Stimulated activated naive CD8-positive, alpha-beta T cell treated with anti-CD3 and anti-CD28 coated beads, Interleukin-15, Interleukin-2, amounts not matched to agents 100 ng/mL and 50 ng/mL, for 24 hours (primary cell): ENCODE measurements at regions not wholly inside any gene's neighbourhood (a gene's known extent, or its start where the extent isn't known, plus 50 kb on each side); places are given as distances from the start of the nearest gene placed in this dataset.

Experiments
- H3K27ac Mint-ChIP-seq: one replicate; pipeline ENCODE4 v1.8.0; 2021; ENCODE audit warnings: mild to moderate bottlenecking, mixed read lengths
- H3K27me3 Mint-ChIP-seq: one replicate; pipeline ENCODE4 v1.8.0; 2021; ENCODE audit warnings: mixed read lengths
- H3K36me3 Mint-ChIP-seq: one replicate; pipeline ENCODE4 v1.8.0; 2021; ENCODE audit warnings: low read depth, mixed read lengths
- H3K4me1 Mint-ChIP-seq: one replicate; pipeline ENCODE4 v1.8.0; 2021; ENCODE audit warnings: low read depth, mixed read lengths
- H3K4me3 Mint-ChIP-seq: one replicate; pipeline ENCODE4 v1.8.0; 2021; ENCODE audit warnings: mild to moderate bottlenecking, mixed read lengths
- H3K9me3 Mint-ChIP-seq: one replicate; pipeline ENCODE4 v1.8.0; 2021; ENCODE audit warnings: mixed read lengths

- Mint-ChIP-seq H3K36me3 (no peaks in the 10 kb centered on the region), H3K9me3 (peaks cover 13% of the 10 kb centered on the region), H3K4me1 (no peaks in the 10 kb centered on the region), H3K27ac (no peak overlapping the region), H3K27me3 (no peaks in the 10 kb centered on the region), H3K4me3 (no peak overlapping the region)
These were observed 100.2 kb upstream of the CDH11 start for GRCh38 chr16:65222049-65222448.

- H3K9me3 Mint-ChIP-seq: peaks cover 9% of the 10 kb centered on the region
- H3K4me1 Mint-ChIP-seq: no peaks in the 10 kb centered on the region
- H3K27me3 Mint-ChIP-seq: no peaks in the 10 kb centered on the region
- no peak overlapping the region for H3K4me3 Mint-ChIP-seq
- H3K27ac Mint-ChIP-seq: no peak overlapping the region
- H3K36me3 Mint-ChIP-seq: no peaks in the 10 kb centered on the region
These were observed 97.9 kb upstream of the CDH11 start for GRCh38 chr16:65219786-65220185.

DNA sequence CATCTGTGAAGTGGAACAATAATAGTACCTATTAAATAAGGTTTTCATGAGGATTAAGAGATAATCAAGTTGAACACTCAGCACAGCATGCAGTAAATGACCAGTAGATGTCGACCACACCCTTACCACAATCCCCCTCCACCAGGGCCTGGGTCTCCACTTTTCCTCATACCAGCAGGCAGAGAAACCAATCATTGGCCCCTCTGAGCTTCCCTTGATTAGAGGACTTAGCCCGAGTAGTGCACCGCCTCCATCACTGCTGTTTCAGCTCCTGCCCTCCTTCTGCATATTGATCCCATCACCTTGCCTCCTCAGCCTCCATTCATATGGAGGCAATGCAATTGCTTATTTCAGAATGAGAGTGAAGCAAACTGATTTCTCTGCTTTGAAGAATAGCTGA is 96.5 kb upstream of the CDH11 start:
- no peak overlapping the region for H3K4me3 Mint-ChIP-seq
- no peaks in the 10 kb centered on the region for H3K36me3 Mint-ChIP-seq
- H3K4me1 Mint-ChIP-seq: no peaks in the 10 kb centered on the region
- peaks cover 11% of the 10 kb centered on the region for H3K9me3 Mint-ChIP-seq
- H3K27ac Mint-ChIP-seq: no peak overlapping the region
- no peaks in the 10 kb centered on the region for H3K27me3 Mint-ChIP-seq

DNA sequence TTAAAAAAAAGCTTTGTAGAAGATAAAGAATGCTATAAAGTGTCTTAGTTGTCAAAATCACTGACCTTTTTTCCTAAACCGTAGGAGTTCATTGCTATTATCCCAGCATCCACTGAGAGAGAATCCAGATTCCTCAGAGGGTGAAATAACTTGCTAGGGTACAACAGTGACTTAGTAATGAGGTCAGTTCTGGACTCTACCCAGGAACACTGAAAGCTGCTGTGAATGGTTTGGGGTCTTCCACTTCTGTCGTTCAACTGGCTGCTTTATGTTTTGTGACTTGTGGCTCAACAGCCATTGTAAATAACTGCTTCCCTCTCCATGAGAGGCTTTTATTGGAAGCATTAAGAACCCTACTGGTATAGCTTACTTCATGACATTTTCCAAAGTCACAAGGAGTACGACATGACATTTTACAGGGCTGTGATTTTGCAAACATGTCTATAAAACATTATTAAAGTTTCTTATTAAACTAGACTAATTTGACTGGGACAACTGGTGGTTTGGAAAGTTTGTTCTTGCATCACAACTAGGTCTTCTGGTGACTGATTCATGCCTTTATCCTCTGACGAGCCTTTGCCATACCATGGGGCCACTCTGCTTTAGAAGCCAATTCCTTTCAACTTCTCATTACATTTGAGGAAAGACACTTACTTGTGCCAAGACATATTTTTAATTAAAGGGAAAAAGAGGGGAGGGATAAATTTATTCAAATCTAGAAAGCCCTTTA is 92.2 kb upstream of the CDH11 start:
- H3K36me3 Mint-ChIP-seq: no peaks in the 10 kb centered on the region
- no peaks in the 10 kb centered on the region for H3K4me1 Mint-ChIP-seq

GRCh38 chr16:65212791-65213190 is 90.9 kb upstream of the CDH11 start:
- Mint-ChIP-seq H3K9me3 (peaks cover 3% of the 10 kb centered on the region), H3K36me3 (no peaks in the 10 kb centered on the region), H3K4me3 (no peak overlapping the region), H3K27me3 (no peaks in the 10 kb centered on the region), H3K27ac (no peak overlapping the region), H3K4me1 (no peaks in the 10 kb centered on the region)

More for the DNA sequence above, 92.2 kb upstream of the CDH11 start:
- H3K27ac Mint-ChIP-seq: no peak overlapping the region
- no peaks in the 10 kb centered on the region for H3K27me3 Mint-ChIP-seq
- no peak overlapping the region for H3K4me3 Mint-ChIP-seq
- H3K9me3 Mint-ChIP-seq: peaks cover 3% of the 10 kb centered on the region

- Mint-ChIP-seq H3K36me3 (no peaks in the 10 kb centered on the region), H3K27ac (no peak overlapping the region), H3K4me3 (no peak overlapping the region), H3K27me3 (no peaks in the 10 kb centered on the region), H3K4me1 (no peaks in the 10 kb centered on the region), H3K9me3 (peaks cover 3% of the 10 kb centered on the region)
These were observed 90.4 kb upstream of the CDH11 start for GRCh38 chr16:65212240-65212639.

DNA sequence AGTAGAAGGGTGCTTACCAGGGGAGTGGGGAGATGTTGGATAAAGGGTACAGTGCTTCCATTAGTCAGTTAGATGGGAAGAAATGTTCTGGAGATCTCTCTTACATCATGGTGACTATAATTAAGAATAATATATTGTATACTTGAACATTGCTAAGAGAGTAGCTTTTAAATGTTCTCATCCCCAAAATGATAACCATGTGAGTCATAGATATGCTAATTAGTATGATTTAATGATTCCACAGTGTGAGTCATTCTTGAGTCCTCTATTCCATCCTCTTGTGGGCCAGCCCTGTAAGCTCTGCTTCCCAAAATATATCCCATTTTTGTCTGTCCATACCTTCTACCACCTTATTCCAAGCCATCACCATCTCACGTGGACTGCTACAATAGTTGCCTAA is 80.6 kb upstream of the CDH11 start:
- Mint-ChIP-seq H3K27ac (no peak overlapping the region), H3K27me3 (no peaks in the 10 kb centered on the region), H3K4me1 (no peaks in the 10 kb centered on the region), H3K36me3 (no peaks in the 10 kb centered on the region), H3K4me3 (no peak overlapping the region), H3K9me3 (peaks cover 7% of the 10 kb centered on the region)

DNA sequence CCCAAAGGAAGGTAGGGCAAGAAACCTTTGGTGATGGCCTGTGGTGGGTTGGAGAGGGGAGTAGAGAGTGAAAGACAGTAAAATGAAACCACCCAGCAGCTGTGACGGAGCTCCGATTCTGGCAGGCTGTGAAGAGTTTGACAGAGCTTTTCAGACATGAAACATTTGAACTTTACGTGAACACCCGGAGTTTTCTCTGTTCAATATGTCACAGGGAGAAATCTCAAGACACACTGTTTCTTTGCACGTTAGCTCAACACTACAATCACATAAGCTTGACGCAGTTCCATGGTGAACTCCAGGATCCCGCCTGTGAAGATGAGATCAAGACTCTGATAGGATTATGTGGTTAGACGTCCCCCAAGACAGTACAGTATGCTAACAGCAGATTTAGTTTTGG is 79.6 kb upstream of the CDH11 start:
- Mint-ChIP-seq H3K27ac (no peak overlapping the region), H3K27me3 (no peaks in the 10 kb centered on the region), H3K4me3 (no peak overlapping the region), H3K4me1 (no peaks in the 10 kb centered on the region), H3K36me3 (no peaks in the 10 kb centered on the region), H3K9me3 (peaks cover 7% of the 10 kb centered on the region)

DNA sequence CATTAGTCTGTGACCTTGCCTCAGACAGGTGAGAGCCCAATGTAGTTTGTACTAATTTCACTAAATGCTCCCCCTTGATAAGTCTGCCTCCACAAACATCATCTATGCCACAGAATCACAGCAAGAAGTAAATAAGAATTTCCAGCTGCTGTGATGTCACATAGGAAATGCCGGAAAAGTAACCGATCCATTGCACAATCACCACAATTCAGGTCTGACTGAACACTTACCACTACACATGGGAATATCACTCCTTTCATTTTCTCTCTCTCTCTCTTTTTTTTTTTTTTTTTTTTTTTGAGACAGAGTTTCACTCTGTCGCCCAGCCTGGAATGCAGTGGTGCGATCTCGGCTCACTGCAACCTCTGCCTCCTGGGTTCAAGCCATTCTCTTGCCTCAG is 79.0 kb upstream of the CDH11 start:
- no peaks in the 10 kb centered on the region for H3K27me3 Mint-ChIP-seq
- no peaks in the 10 kb centered on the region for H3K36me3 Mint-ChIP-seq

DNA sequence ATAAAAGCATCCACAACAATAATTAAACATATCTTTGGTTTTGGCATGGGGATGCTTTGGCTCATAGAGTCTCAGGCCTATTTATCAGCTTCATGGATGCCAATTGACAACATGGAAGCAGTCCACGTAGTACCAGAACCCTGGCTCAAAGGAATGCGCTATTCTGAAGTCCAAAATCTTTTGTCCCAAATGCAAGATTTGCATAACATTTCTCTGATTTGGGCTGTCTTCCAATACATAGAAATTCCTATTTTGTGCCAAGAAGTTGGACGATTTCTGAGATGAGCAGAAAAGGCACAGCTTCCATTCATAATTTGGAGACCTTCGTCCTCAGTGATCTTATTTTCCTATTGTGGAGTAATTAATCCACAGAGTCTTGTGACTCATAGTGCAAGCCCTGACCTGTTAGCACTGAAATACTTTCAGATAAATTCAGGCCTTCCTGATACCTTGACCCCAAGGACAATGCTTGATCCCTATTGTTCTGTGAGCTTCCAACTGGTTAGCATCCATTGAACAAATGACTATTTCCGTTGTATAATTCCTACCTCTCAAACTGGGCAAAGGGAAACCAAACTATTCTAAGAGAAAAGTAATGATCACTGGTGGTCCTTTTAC is 78.4 kb upstream of the CDH11 start:
- Mint-ChIP-seq H3K4me1 (no peaks in the 10 kb centered on the region), H3K4me3 (no peak overlapping the region), H3K27me3 (no peaks in the 10 kb centered on the region), H3K36me3 (no peaks in the 10 kb centered on the region), H3K9me3 (peaks cover 9% of the 10 kb centered on the region), H3K27ac (no peak overlapping the region)

More for the DNA sequence above, 79.0 kb upstream of the CDH11 start:
- H3K27ac Mint-ChIP-seq: no peak overlapping the region
- H3K4me3 Mint-ChIP-seq: no peak overlapping the region
- peaks cover 7% of the 10 kb centered on the region for H3K9me3 Mint-ChIP-seq
- no peaks in the 10 kb centered on the region for H3K4me1 Mint-ChIP-seq

DNA sequence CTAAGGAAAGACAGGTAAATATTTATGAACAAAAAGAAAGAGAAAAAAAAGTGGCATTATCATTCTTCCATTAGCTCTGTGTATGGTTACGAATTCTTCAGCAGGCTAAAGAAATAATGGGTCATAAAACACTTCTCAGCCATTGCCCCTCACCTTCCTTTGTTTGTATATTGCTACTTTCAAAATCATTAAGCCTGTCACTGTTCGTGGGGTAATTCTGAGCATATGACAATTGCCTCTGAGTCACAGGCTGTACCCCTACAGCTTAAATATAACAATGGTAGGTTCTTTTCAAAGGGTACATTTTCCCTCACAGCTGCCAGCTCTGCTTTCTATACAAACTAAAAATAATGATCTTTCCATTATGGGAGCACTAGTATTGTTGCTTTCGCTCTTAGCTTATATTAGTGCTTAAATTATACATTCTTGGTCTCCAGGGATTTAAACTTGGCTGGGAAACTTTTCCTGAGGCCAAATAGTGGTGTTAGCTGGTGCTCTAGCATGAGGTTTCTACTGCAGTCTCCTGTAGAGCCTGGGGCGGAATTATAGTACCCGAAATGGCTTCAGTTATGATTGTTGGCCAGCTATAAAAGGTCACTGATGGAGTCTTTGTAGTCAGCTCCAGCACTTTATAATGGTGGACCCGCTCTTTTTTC is 74.7 kb upstream of the CDH11 start:
- no peaks in the 10 kb centered on the region for H3K4me1 Mint-ChIP-seq
- no peak overlapping the region for H3K4me3 Mint-ChIP-seq
- no peak overlapping the region for H3K27ac Mint-ChIP-seq
- no peaks in the 10 kb centered on the region for H3K27me3 Mint-ChIP-seq
- H3K36me3 Mint-ChIP-seq: no peaks in the 10 kb centered on the region
- peaks cover 8% of the 10 kb centered on the region for H3K9me3 Mint-ChIP-seq

DNA sequence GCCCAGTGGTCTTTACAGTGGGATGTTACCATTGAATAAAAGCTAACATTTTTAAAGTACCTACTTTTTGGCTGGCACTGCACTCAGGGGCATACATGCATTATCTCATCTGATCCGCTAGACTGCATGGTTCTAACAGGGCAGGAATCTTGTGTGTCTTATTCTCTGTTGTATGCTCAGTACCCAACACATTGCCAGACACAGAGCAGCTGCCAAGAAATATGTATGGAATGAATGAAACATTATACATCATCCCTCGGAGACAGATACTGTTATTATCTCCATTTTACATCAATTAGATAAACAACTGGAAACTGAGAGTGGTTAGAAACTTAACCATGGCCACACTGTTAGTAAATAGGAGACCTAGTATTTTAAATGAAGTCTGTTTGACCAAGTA is 74.1 kb upstream of the CDH11 start:
- H3K36me3 Mint-ChIP-seq: no peaks in the 10 kb centered on the region
- H3K4me3 Mint-ChIP-seq: no peak overlapping the region
- no peaks in the 10 kb centered on the region for H3K27me3 Mint-ChIP-seq
- no peaks in the 10 kb centered on the region for H3K4me1 Mint-ChIP-seq
- peaks cover 8% of the 10 kb centered on the region for H3K9me3 Mint-ChIP-seq
- no peak overlapping the region for H3K27ac Mint-ChIP-seq

DNA sequence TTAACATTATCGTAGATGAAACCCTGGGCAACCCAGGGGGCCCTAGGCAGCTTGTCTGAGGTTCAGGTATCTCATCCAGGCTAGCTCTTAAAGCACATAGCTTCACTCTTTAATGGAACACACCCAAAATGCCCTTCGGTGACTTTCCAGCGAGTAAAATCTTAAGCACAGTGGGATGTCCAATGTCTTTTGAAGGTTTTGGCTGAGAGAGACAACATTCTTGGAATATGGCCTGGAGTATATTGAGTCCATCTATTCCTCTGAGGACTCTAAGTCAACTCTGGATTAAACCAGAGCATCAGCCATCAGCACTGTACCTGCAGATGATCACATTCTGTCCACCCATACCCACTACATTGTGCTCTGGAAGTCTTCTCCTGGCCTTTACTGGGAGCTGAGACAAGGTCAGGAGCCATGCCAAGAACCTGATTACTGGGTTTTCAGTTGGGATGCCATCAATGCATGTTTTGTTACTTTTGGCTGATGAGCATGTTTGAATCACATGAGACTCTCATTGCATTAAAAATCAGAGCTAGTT is 63.4 kb upstream of the CDH11 start:
- Mint-ChIP-seq H3K27ac (no peak overlapping the region), H3K36me3 (no peaks in the 10 kb centered on the region), H3K9me3 (peaks cover 9% of the 10 kb centered on the region), H3K4me1 (no peaks in the 10 kb centered on the region), H3K4me3 (no peak overlapping the region), H3K27me3 (no peaks in the 10 kb centered on the region)

- Mint-ChIP-seq H3K4me1 (no peaks in the 10 kb centered on the region), H3K27me3 (no peaks in the 10 kb centered on the region), H3K4me3 (no peak overlapping the region), H3K36me3 (no peaks in the 10 kb centered on the region), H3K9me3 (peaks cover 8% of the 10 kb centered on the region), H3K27ac (no peak overlapping the region)
These were observed 59.3 kb upstream of the CDH11 start for GRCh38 chr16:65181071-65181561.

DNA sequence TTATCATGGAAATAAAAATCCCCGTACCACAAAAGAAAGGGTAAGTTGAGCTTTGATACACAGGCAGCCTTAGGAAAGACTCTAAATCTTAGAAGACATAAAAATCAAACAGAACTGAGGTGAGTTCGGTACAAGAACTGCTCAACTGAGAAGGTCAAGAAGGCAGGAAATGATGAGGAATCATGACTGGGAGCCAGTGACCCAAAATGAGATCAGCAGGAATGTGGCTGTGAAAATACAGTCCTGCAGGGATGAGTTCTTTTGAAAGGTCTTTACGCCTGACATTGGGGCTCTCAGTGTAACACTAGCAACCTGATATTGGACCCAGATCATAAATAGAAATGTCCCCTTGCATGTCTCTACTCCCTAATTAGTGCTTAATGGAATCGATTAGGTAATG is 56.3 kb upstream of the CDH11 start:
- no peaks in the 10 kb centered on the region for H3K27me3 Mint-ChIP-seq
- no peaks in the 10 kb centered on the region for H3K4me1 Mint-ChIP-seq
- H3K9me3 Mint-ChIP-seq: peaks cover 4% of the 10 kb centered on the region
- H3K27ac Mint-ChIP-seq: no peak overlapping the region
- no peak overlapping the region for H3K4me3 Mint-ChIP-seq
- H3K36me3 Mint-ChIP-seq: no peaks in the 10 kb centered on the region
